Thyroid gland (tissue), 4 donors: ENCODE measurements at regions not wholly inside any gene's neighbourhood (a gene's known extent, or its start where the extent isn't known, plus 50 kb on each side); places are given as distances from the start of the nearest gene placed in this dataset.

Experiments used
- POLR2A ChIP-seq, 2 donors: fragments of 450-650 bp; IDR thresholded peaks; one replicate each; pipeline ENCODE4 v1.6.1; 2017; ENCODE audit warnings: antibody characterized with exemption in 2 of 2, mild to moderate bottlenecking in 2 of 2, moderate library complexity in 1 of 2
- TF ChIP-seq, protein P1 (sequence below), 6 experiments: fragments of 200-600 bp in 3 of 6; fragments of 450-650 bp in 3 of 6; sonication (generic) in 3 of 6; IDR thresholded peaks; one replicate each; pipeline ENCODE4 v1.5.1; 2016 to 2019; ENCODE audit warnings: antibody characterized with exemption in 6 of 6, mild to moderate bottlenecking in 2 of 6, inconsistent platforms in 1 of 6, moderate library complexity in 1 of 6

DNA sequence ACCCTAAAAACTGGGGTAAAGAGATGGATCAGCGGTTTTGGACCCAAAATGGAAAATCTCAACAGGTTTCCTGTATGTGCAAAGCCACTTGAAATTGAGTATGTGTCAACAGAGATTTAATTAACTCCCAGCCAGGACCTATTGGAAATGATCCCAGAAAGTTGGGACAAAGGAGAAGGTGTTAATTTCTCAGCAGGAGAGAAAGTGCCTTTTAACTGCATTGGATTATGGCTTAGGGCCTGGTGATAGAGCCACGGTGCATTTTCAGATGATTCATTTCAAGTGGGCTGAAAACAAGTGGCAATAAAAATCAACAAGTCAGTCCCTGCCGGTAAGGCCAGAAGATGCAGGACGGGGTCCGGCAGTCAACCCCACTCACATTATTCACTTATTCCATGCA lies 80.2 kb upstream of the BCL11A start:
- TF ChIP-seq, protein P1, sequence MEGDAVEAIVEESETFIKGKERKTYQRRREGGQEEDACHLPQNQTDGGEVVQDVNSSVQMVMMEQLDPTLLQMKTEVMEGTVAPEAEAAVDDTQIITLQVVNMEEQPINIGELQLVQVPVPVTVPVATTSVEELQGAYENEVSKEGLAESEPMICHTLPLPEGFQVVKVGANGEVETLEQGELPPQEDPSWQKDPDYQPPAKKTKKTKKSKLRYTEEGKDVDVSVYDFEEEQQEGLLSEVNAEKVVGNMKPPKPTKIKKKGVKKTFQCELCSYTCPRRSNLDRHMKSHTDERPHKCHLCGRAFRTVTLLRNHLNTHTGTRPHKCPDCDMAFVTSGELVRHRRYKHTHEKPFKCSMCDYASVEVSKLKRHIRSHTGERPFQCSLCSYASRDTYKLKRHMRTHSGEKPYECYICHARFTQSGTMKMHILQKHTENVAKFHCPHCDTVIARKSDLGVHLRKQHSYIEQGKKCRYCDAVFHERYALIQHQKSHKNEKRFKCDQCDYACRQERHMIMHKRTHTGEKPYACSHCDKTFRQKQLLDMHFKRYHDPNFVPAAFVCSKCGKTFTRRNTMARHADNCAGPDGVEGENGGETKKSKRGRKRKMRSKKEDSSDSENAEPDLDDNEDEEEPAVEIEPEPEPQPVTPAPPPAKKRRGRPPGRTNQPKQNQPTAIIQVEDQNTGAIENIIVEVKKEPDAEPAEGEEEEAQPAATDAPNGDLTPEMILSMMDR (IDR thresholded peaks at IDR 0.05), result no peak
- no peak for TF ChIP-seq POLR2A (IDR thresholded peaks at IDR 0.05)
